OCI-LY7 (cell line): ENCODE measurements at regions not wholly inside any gene's neighbourhood (a gene's known extent, or its start where the extent isn't known, plus 50 kb on each side); places are given as distances from the start of the nearest gene placed in this dataset.
"Not testable (repeated sequence)": the region's sequence is repeated elsewhere in the genome, so short reads cannot be mapped to it uniquely, and the experiment has no call there.

Experiments
- CTCF ChIP-seq: fragments of 200-600 bp; sonication (generic); conservative IDR thresholded peaks from 2 replicates; pipeline ENCODE4 v1.5.1; 2014; ENCODE audit warnings: mild to moderate bottlenecking, antibody characterized with exemption, low read length, moderate library complexity, mixed read lengths
- EZH2phosphoT487 ChIP-seq: fragments of 200-600 bp; sonication (generic); IDR thresholded peaks from 2 replicates; pipeline ENCODE4 v1.6.1; 2018; ENCODE audit warnings: low read depth, borderline replicate concordance, mild to moderate bottlenecking, mixed run types, antibody characterized with exemption, low read length, moderate library complexity, mixed read lengths

DNA sequence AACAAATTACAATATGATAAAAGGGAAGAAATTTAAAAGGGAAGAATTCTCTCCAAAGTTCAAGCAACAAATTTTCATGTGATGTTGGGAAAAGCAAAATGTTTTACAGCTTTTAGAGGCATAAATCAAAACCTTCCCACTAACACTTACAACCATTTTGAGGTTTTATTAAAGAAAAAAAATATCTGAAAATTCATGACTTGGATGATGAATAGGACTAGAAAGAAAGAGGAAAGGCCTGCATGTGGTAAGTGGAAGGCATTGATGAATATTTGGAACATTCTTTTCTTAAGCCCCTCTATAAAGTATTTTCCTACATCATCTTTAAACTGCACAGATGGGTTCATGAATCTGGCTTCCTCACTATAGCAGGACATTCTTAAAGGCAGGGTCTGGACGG lies 560.6 kb downstream of the TTLL7 start:
- not testable (repeated sequence) for TF ChIP-seq CTCF, EZH2phosphoT487
